ENCODE measurements at regions not wholly inside any gene's neighbourhood (a gene's known extent, or its start where the extent isn't known, plus 50 kb on each side); places are given as distances from the start of the nearest gene placed in this dataset.

- no peak overlapping the region for H3K4me2 ChIP-seq (ENCODE audit: control insufficient read depth, extremely low read depth, insufficient read depth, low read depth, low read length)
- no peaks in the 10 kb centered on the region for H3K27me3 ChIP-seq (ENCODE audit: control insufficient read depth, extremely low read depth, insufficient read depth, low read length)
- no peaks in the 10 kb centered on the region for H4K20me1 ChIP-seq (ENCODE audit: control insufficient read depth, extremely low read depth, insufficient read depth, low read length)
- H3K9me1 ChIP-seq (ENCODE audit: control insufficient read depth, extremely low read depth, insufficient read depth, low read length) = no peaks in the 10 kb centered on the region
- no peak overlapping the region for H3K9ac ChIP-seq (ENCODE audit: control insufficient read depth, extremely low read depth, insufficient read depth, low read length)
- no peaks in the 10 kb centered on the region for H3K9me3 ChIP-seq (ENCODE audit: control insufficient read depth, low read depth, low read length)
- H3K4me1 ChIP-seq (ENCODE audit: control insufficient read depth, extremely low read depth, insufficient read depth, low read length) = no peaks in the 10 kb centered on the region
- no peaks in the 10 kb centered on the region for H3K36me3 ChIP-seq (ENCODE audit: control insufficient read depth in 2 of 2, extremely low read depth in 1 of 2, insufficient read depth in 2 of 2, low read length in 2 of 2)
- no peak overlapping the region for H2AFZ ChIP-seq (ENCODE audit: control insufficient read depth, low read length)
- no peak overlapping the region for H3K27ac ChIP-seq (ENCODE audit: control insufficient read depth, insufficient read depth, low read length)
- FAIRE-seq = no peak
- H3K4me3 ChIP-seq (ENCODE audit: control insufficient read depth in 2 of 3, extremely low read depth in 1 of 3, insufficient read depth in 2 of 3, low read depth in 1 of 3, low read length in 3 of 3) = no peak overlapping the region
- TF ChIP-seq, protein P1, sequence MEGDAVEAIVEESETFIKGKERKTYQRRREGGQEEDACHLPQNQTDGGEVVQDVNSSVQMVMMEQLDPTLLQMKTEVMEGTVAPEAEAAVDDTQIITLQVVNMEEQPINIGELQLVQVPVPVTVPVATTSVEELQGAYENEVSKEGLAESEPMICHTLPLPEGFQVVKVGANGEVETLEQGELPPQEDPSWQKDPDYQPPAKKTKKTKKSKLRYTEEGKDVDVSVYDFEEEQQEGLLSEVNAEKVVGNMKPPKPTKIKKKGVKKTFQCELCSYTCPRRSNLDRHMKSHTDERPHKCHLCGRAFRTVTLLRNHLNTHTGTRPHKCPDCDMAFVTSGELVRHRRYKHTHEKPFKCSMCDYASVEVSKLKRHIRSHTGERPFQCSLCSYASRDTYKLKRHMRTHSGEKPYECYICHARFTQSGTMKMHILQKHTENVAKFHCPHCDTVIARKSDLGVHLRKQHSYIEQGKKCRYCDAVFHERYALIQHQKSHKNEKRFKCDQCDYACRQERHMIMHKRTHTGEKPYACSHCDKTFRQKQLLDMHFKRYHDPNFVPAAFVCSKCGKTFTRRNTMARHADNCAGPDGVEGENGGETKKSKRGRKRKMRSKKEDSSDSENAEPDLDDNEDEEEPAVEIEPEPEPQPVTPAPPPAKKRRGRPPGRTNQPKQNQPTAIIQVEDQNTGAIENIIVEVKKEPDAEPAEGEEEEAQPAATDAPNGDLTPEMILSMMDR (optimal IDR thresholded peaks at IDR 0.05 in 1 of 3, IDR thresholded peaks at IDR 0.05 in 1 of 3, conservative IDR thresholded peaks at IDR 0.05 in 1 of 3; ENCODE audit: extremely low read depth in 1 of 3, insufficient read depth in 2 of 3, low read length in 3 of 3) = no peak
- no peak for TF ChIP-seq EZH2 (IDR thresholded peaks at IDR 0.05; ENCODE audit: low read length)
- no peak for DNase-seq (ENCODE audit: low read depth, low spot score)
- dilution Hi-C loops (cut with MboI; ENCODE audit: extremely low pct_ligation_motif_present, low sequenced_read_pairs) = no loop called here
- H3K79me2 ChIP-seq (ENCODE audit: control insufficient read depth, insufficient read depth, low read length) = no peaks in the 10 kb centered on the region
These were observed 904.9 kb downstream of the CENPC start for GRCh38 chr4:66640233-66640990.

- no peak overlapping the region for H2AFZ ChIP-seq (ENCODE audit: control insufficient read depth, low read length)
- no peak overlapping the region for H3K9ac ChIP-seq (ENCODE audit: control insufficient read depth, extremely low read depth, insufficient read depth, low read length)
- no peak overlapping the region for H3K4me2 ChIP-seq (ENCODE audit: control insufficient read depth, extremely low read depth, insufficient read depth, low read depth, low read length)
- no peaks in the 10 kb centered on the region for H3K9me1 ChIP-seq (ENCODE audit: control insufficient read depth, extremely low read depth, insufficient read depth, low read length)
- no peaks in the 10 kb centered on the region for H3K36me3 ChIP-seq (ENCODE audit: control insufficient read depth in 2 of 2, extremely low read depth in 1 of 2, insufficient read depth in 2 of 2, low read length in 2 of 2)
- H3K4me1 ChIP-seq (ENCODE audit: control insufficient read depth, extremely low read depth, insufficient read depth, low read length) = no peaks in the 10 kb centered on the region
- FAIRE-seq (no peak), DNase-seq (ENCODE audit: low read depth, low spot score) (no peak)
- no peaks in the 10 kb centered on the region for H3K27me3 ChIP-seq (ENCODE audit: control insufficient read depth, extremely low read depth, insufficient read depth, low read length)
- H3K27ac ChIP-seq (ENCODE audit: control insufficient read depth, insufficient read depth, low read length) = no peak overlapping the region
- dilution Hi-C loops (cut with MboI; ENCODE audit: extremely low pct_ligation_motif_present, low sequenced_read_pairs) = no loop called here
- H3K4me3 ChIP-seq (ENCODE audit: control insufficient read depth in 2 of 3, extremely low read depth in 1 of 3, insufficient read depth in 2 of 3, low read depth in 1 of 3, low read length in 3 of 3) = no peak overlapping the region
- no peaks in the 10 kb centered on the region for H3K9me3 ChIP-seq (ENCODE audit: control insufficient read depth, low read depth, low read length)
- no peaks in the 10 kb centered on the region for H4K20me1 ChIP-seq (ENCODE audit: control insufficient read depth, extremely low read depth, insufficient read depth, low read length)
- H3K79me2 ChIP-seq (ENCODE audit: control insufficient read depth, insufficient read depth, low read length) = no peaks in the 10 kb centered on the region
- TF ChIP-seq EZH2 (IDR thresholded peaks at IDR 0.05; ENCODE audit: low read length) = no peak
- TF ChIP-seq, protein P1 (optimal IDR thresholded peaks at IDR 0.05 in 1 of 3, IDR thresholded peaks at IDR 0.05 in 1 of 3, conservative IDR thresholded peaks at IDR 0.05 in 1 of 3; ENCODE audit: extremely low read depth in 1 of 3, insufficient read depth in 2 of 3, low read length in 3 of 3) = no peak
These were observed 905.9 kb downstream of the CENPC start for GRCh38 chr4:66639361-66639760.

Data from keratinocyte (primary cell).